G401.6 (cell line): ENCODE measurements at regions not wholly inside any gene's neighbourhood (a gene's known extent, or its start where the extent isn't known, plus 50 kb on each side); places are given as distances from the start of the nearest gene placed in this dataset.
"Not testable (repeated sequence)": the region's sequence is repeated elsewhere in the genome, so short reads cannot be mapped to it uniquely, and the experiment has no call there.

Source experiments
- FAIRE-seq: peaks from 2 replicates; lab custom pipeline; 2012; peaks lifted over from hg19 to GRCh38; lab: Jason Lieb, UNC

- FAIRE-seq = no peak
These were observed 114.7 kb upstream of the NGF start for GRCh38 chr1:115452600-115453329.

- FAIRE-seq = no peak
These were observed 112.5 kb upstream of the NGF start for GRCh38 chr1:115450501-115451040.

- no peak for FAIRE-seq
These were observed 110.4 kb upstream of the NGF start for GRCh38 chr1:115448282-115449044.

GRCh38 chr1:115447672-115448071 is 109.6 kb upstream of the NGF start:
- FAIRE-seq = no peak

GRCh38 chr1:115445090-115445489 is 107.0 kb upstream of the NGF start:
- no peak for FAIRE-seq

GRCh38 chr1:115440733-115441132 is 102.7 kb upstream of the NGF start:
- no peak for FAIRE-seq

GRCh38 chr1:115439520-115439919 is 101.5 kb upstream of the NGF start:
- FAIRE-seq = not testable (repeated sequence)

- FAIRE-seq = no peak
These were observed 99.1 kb upstream of the NGF start for GRCh38 chr1:115437196-115437595.

- FAIRE-seq = no peak
These were observed 98.5 kb upstream of the NGF start for GRCh38 chr1:115436596-115436995.

GRCh38 chr1:115433483-115433882 is 95.4 kb upstream of the NGF start:
- FAIRE-seq = no peak

- no peak for FAIRE-seq
These were observed 94.0 kb upstream of the NGF start for GRCh38 chr1:115432061-115432460.

- no peak for FAIRE-seq
These were observed 92.6 kb upstream of the NGF start for GRCh38 chr1:115430441-115431158.

GRCh38 chr1:115429884-115430283 is 91.8 kb upstream of the NGF start:
- FAIRE-seq = no peak

GRCh38 chr1:115429241-115429640 is 91.2 kb upstream of the NGF start:
- FAIRE-seq = no peak

GRCh38 chr1:115428676-115429075 is 90.6 kb upstream of the NGF start:
- FAIRE-seq = no peak

- FAIRE-seq = no peak
These were observed 90.2 kb upstream of the NGF start for GRCh38 chr1:115428256-115428655.

GRCh38 chr1:115426956-115427355 is 88.9 kb upstream of the NGF start:
- no peak for FAIRE-seq

GRCh38 chr1:115426231-115426771 is 88.3 kb upstream of the NGF start:
- FAIRE-seq = no peak

- no peak for FAIRE-seq
These were observed 87.4 kb upstream of the NGF start for GRCh38 chr1:115425442-115425841.

GRCh38 chr1:115423776-115424175 is 85.7 kb upstream of the NGF start:
- no peak for FAIRE-seq

GRCh38 chr1:115419571-115419970 is 81.5 kb upstream of the NGF start:
- FAIRE-seq = no peak

GRCh38 chr1:115413621-115414020 is 75.6 kb upstream of the NGF start:
- no peak for FAIRE-seq

GRCh38 chr1:115413208-115413607 is 75.2 kb upstream of the NGF start:
- no peak for FAIRE-seq
